Endothelial cell of umbilical vein (primary cell): ENCODE measurements at regions not wholly inside any gene's neighbourhood (a gene's known extent, or its start where the extent isn't known, plus 50 kb on each side); places are given as distances from the start of the nearest gene placed in this dataset.

Experiments
- BruUV-seq: library from RNA; stranded (reverse); fragments of 400-500 nt; replicated peaks from 2 replicates; lab custom pipeline; 2021; lab: Mats Ljungman, UMichigan
- CTCF ChIA-PET: fragments of 300-600, 350-600 bp; sonication (Branson Sonifier 250); formaldehyde crosslinking; loops from one replicate; lab custom pipeline; 2021; ENCODE audit warnings: antibody characterized with exemption, inconsistent platforms; lab: Charles Lee
- POLR2A ChIA-PET: fragments of 300-600, 350-600 bp; sonication (Branson Sonifier 250); formaldehyde crosslinking; loops from one replicate; lab custom pipeline; 2021; ENCODE audit warnings: antibody characterized with exemption, inconsistent platforms; lab: Charles Lee
- DNase-seq: peaks from one replicate; pipeline ENCODE4 v3.0.0-alpha.2; 2011; ENCODE audit warnings: low read depth, low spot score
- FAIRE-seq: peaks from 2 replicates; lab custom pipeline; 2011; peaks lifted over from hg19 to GRCh38; lab: Jason Lieb, UNC
- H2AFZ ChIP-seq: 2 replicates; pipeline ENCODE4 v1.6.0; 2012; ENCODE audit warnings: low read depth, low read length, control low read depth, inconsistent platforms
- H3K27ac ChIP-seq: 2 replicates; pipeline ENCODE4 v1.5.1; 2011; ENCODE audit warnings: low read depth, mild to moderate bottlenecking, control low read depth, low read length, moderate library complexity; ENCODE audit not compliant: insufficient read depth
- H3K27me3 ChIP-seq, 2 experiments: 2 replicates each; pipeline versions ENCODE4 v1.6.0 to v1.6.1; 2011; ENCODE audit warnings: low read length in 2 of 2, mixed read lengths in 1 of 2; ENCODE audit not compliant: control insufficient read depth in 2 of 2, insufficient read depth in 2 of 2
- H3K36me3 ChIP-seq, 2 experiments: 2 replicates in 1 of 2; 3 replicates in 1 of 2; pipeline ENCODE4 v1.5.1; 2011; ENCODE audit warnings: low read length in 2 of 2, mild to moderate bottlenecking in 1 of 2, moderate library complexity in 1 of 2; ENCODE audit not compliant: control insufficient read depth in 2 of 2, insufficient read depth in 2 of 2; ENCODE audit errors: extremely low read depth in 1 of 2
- H3K4me1 ChIP-seq: 3 replicates; pipeline ENCODE4 v1.5.1; 2011; ENCODE audit warnings: mild to moderate bottlenecking, low read length; ENCODE audit not compliant: control insufficient read depth, insufficient read depth; ENCODE audit errors: extremely low read depth
- H3K4me2 ChIP-seq: 2 replicates; pipeline ENCODE4 v1.6.1; 2011; ENCODE audit warnings: low read length, control low read depth, mixed read lengths; ENCODE audit not compliant: insufficient read depth
- H3K4me3 ChIP-seq, 3 experiments: fragments of 200-600 bp in 1 of 3; sonication (generic), shearing (Covaris generic) in 1 of 3; replicated peaks in 1 of 3; 2 replicates each; pipeline ENCODE4 v1.5.1; 2011 to 2016; ENCODE audit warnings: control low read depth in 3 of 3, low read length in 3 of 3, mild to moderate bottlenecking in 2 of 3, inconsistent platforms in 1 of 3, low read depth in 1 of 3, moderate library complexity in 1 of 3; ENCODE audit not compliant: insufficient read depth in 1 of 3
- H3K79me2 ChIP-seq: 2 replicates; pipeline ENCODE4 v1.6.0; 2012; ENCODE audit warnings: low read length, inconsistent platforms; ENCODE audit not compliant: control insufficient read depth, insufficient read depth
- H3K9ac ChIP-seq: replicated peaks from 2 replicates; pipeline ENCODE3; 2011; ENCODE audit warnings: low read length, control low read depth; ENCODE audit not compliant: insufficient read depth; ENCODE audit errors: extremely low read depth
- H3K9me1 ChIP-seq: replicated peaks from 3 replicates; pipeline ENCODE4 v1.6.0; 2011; ENCODE audit warnings: mild to moderate bottlenecking, low read length; ENCODE audit not compliant: control insufficient read depth, insufficient read depth; ENCODE audit errors: extremely low read depth
- H3K9me3 ChIP-seq: replicated peaks from 2 replicates; pipeline ENCODE4 v1.5.1; 2012; ENCODE audit warnings: low read length, inconsistent platforms; ENCODE audit not compliant: control insufficient read depth, insufficient read depth
- H4K20me1 ChIP-seq: replicated peaks from 2 replicates; pipeline ENCODE3; 2011; ENCODE audit warnings: mild to moderate bottlenecking, low read length; ENCODE audit not compliant: control insufficient read depth, insufficient read depth; ENCODE audit errors: extremely low read depth
- CTCF ChIP-seq, 2 donors: IDR thresholded peaks; 1 replicate in 1 of 2; 2 replicates in 1 of 2; pipeline ENCODE4 v1.5.1; 2011; ENCODE audit warnings: low read length in 2 of 2, mild to moderate bottlenecking in 2 of 2, moderate library complexity in 2 of 2, control low read depth in 1 of 2, inconsistent platforms in 1 of 2, low read depth in 1 of 2; ENCODE audit not compliant: insufficient read depth in 1 of 2; ENCODE audit errors: extremely low read depth in 1 of 2
- EZH2 ChIP-seq: IDR thresholded peaks from 2 replicates; pipeline ENCODE4 v1.6.1; 2012; ENCODE audit warnings: borderline replicate concordance, low read depth, mild to moderate bottlenecking, moderate library complexity, low read length, inconsistent platforms; ENCODE audit not compliant: severe bottlenecking
- FOS ChIP-seq: IDR thresholded peaks from 2 replicates; pipeline ENCODE4 v1.6.1; 2011; ENCODE audit warnings: mild to moderate bottlenecking, low read length, moderate library complexity, borderline replicate concordance; ENCODE audit not compliant: insufficient read depth
- GATA2 ChIP-seq: IDR thresholded peaks from 2 replicates; pipeline ENCODE4 v1.7.0; 2011; ENCODE audit warnings: low read depth, mild to moderate bottlenecking, moderate library complexity, mixed read lengths, low read length; ENCODE audit not compliant: insufficient read length, insufficient read depth
- JUN ChIP-seq: IDR thresholded peaks from 2 replicates; pipeline ENCODE4 v1.6.1; 2011; ENCODE audit warnings: borderline replicate concordance, low read depth; ENCODE audit not compliant: insufficient read length, insufficient read depth
- MAX ChIP-seq: IDR thresholded peaks from 2 replicates; pipeline ENCODE4 v1.6.1; 2011; ENCODE audit not compliant: insufficient read depth, insufficient read length
- MYC ChIP-seq: IDR thresholded peaks from one replicate; pipeline ENCODE4 v1.6.1; 2011; ENCODE audit warnings: mild to moderate bottlenecking, low read depth, low read length
- POLR2A ChIP-seq: IDR thresholded peaks from 2 replicates; pipeline ENCODE4 v1.6.1; 2012; ENCODE audit warnings: low read depth, mild to moderate bottlenecking, control low read depth, low read length
- POLR2AphosphoS5 ChIP-seq: IDR thresholded peaks from 2 replicates; pipeline ENCODE4 v1.6.1; 2012; ENCODE audit warnings: low read depth, mild to moderate bottlenecking, control low read depth, low read length, moderate library complexity; ENCODE audit not compliant: insufficient read depth
- dilution Hi-C: fragments of 300-500 bp; cut with MboI; formaldehyde crosslinking; loops from one replicate; pipeline ENCODE4 v1.15.0; 2019; ENCODE audit warnings: low sequenced_read_pairs; ENCODE audit not compliant: extremely low pct_ligation_motif_present
- intact Hi-C: fragments of 100-400 bp; cut with micrococcal nuclease; formaldehyde crosslinking; loops from one replicate; pipeline ENCODE4 v1.10.0; 2022

DNA sequence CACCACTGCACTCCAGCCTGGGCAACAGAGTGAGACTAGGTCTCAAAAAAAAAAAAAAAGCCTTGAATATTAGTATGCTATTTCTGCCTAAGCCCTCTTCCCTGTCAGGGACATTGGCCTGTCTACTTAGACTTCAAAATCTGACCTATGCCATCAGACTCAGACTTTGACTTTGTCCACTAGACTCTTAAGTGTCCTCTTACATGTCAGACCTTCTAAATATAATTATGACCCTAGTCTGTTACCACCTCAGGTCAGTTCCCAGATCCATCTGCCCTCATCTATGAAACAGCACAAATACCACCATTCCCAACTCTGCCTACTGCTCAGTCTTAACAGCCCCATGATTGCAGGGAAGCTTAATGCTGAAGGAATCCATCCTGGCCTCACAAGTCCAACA, 244.6 kb downstream of the ZEB2 start:
- Histone ChIP-seq H3K9ac (no peak overlapping the region), H3K36me3 (no peaks in the 10 kb centered on the region), H3K79me2 (no peaks in the 10 kb centered on the region), H4K20me1 (no peaks in the 10 kb centered on the region), H3K9me1 (no peaks in the 10 kb centered on the region), H3K9me3 (no peaks in the 10 kb centered on the region), H3K4me2 (no peak overlapping the region), H3K27ac (no peak overlapping the region), H3K4me1 (peaks cover 12% of the 10 kb centered on the region), H2AFZ (no peak overlapping the region), H3K4me3 (no peak overlapping the region), H3K27me3 (no peaks in the 10 kb centered on the region)
- no TSS peak for BruUV-seq
- dilution Hi-C loops (no loop called here), intact Hi-C loops (no loop called here)
- ChIA-PET CTCF (no interaction called here), POLR2A (no interaction called here)
- DNase-seq = no peak
- TF ChIP-seq JUN (no peak), POLR2AphosphoS5 (no peak), MAX (no peak), FOS (no peak), CTCF (IDR thresholded peaks at IDR 0.05; ENCODE audit: extremely low read depth in 1 of 2, insufficient read depth in 1 of 2, low read depth in 1 of 2, low read length in 2 of 2) (no peak), POLR2A (no peak), EZH2 (no peak), GATA2 (no peak), MYC (no peak)
- peak; percentile 24 for FAIRE-seq
